ENCODE measurements at regions not wholly inside any gene's neighbourhood (a gene's known extent, or its start where the extent isn't known, plus 50 kb on each side); places are given as distances from the start of the nearest gene placed in this dataset.

- in situ Hi-C loops (cut with HindIII; ENCODE audit: low pct_unique_long_range_greater_than_20kb, low sequenced_read_pairs) (no loop called here), intact Hi-C loops (cut with micrococcal nuclease; ENCODE audit: unreplicated experiment) (no loop called here)
- Histone ChIP-seq H3K9me3 (ENCODE audit: control insufficient read depth, insufficient read depth, low read depth, low read length) (no peaks in the 10 kb centered on the region), H3K4me1 (ENCODE audit: control insufficient read depth, insufficient read depth, low read length) (no peaks in the 10 kb centered on the region), H3K36me3 (ENCODE audit: control insufficient read depth, insufficient read depth, low read length) (no peaks in the 10 kb centered on the region), H3K27me3 (ENCODE audit: control insufficient read depth, insufficient read depth, low read length) (no peaks in the 10 kb centered on the region), H3K4me3 (ENCODE audit: low read depth in 2 of 2, low read length in 2 of 2) (no peak overlapping the region), H3K27ac (ENCODE audit: low read length) (no peak overlapping the region)
- ATAC-seq (no peak), DNase-seq (ENCODE audit: low read depth, low spot score) (no peak)
- no peak for TF ChIP-seq SIN3A (IDR thresholded peaks at IDR 0.05; ENCODE audit: borderline replicate concordance, insufficient read depth, low read depth, low read length)
- TF ChIP-seq, protein P1, sequence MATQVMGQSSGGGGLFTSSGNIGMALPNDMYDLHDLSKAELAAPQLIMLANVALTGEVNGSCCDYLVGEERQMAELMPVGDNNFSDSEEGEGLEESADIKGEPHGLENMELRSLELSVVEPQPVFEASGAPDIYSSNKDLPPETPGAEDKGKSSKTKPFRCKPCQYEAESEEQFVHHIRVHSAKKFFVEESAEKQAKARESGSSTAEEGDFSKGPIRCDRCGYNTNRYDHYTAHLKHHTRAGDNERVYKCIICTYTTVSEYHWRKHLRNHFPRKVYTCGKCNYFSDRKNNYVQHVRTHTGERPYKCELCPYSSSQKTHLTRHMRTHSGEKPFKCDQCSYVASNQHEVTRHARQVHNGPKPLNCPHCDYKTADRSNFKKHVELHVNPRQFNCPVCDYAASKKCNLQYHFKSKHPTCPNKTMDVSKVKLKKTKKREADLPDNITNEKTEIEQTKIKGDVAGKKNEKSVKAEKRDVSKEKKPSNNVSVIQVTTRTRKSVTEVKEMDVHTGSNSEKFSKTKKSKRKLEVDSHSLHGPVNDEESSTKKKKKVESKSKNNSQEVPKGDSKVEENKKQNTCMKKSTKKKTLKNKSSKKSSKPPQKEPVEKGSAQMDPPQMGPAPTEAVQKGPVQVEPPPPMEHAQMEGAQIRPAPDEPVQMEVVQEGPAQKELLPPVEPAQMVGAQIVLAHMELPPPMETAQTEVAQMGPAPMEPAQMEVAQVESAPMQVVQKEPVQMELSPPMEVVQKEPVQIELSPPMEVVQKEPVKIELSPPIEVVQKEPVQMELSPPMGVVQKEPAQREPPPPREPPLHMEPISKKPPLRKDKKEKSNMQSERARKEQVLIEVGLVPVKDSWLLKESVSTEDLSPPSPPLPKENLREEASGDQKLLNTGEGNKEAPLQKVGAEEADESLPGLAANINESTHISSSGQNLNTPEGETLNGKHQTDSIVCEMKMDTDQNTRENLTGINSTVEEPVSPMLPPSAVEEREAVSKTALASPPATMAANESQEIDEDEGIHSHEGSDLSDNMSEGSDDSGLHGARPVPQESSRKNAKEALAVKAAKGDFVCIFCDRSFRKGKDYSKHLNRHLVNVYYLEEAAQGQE (IDR thresholded peaks at IDR 0.05; ENCODE audit: insufficient read depth in 1 of 2, low read depth in 2 of 2, low read length in 1 of 2), result no peak
- TF ChIP-seq TCF7L2 (IDR thresholded peaks at IDR 0.05; ENCODE audit: low read depth, low read length), result no peak
- TF ChIP-seq, protein P2, sequence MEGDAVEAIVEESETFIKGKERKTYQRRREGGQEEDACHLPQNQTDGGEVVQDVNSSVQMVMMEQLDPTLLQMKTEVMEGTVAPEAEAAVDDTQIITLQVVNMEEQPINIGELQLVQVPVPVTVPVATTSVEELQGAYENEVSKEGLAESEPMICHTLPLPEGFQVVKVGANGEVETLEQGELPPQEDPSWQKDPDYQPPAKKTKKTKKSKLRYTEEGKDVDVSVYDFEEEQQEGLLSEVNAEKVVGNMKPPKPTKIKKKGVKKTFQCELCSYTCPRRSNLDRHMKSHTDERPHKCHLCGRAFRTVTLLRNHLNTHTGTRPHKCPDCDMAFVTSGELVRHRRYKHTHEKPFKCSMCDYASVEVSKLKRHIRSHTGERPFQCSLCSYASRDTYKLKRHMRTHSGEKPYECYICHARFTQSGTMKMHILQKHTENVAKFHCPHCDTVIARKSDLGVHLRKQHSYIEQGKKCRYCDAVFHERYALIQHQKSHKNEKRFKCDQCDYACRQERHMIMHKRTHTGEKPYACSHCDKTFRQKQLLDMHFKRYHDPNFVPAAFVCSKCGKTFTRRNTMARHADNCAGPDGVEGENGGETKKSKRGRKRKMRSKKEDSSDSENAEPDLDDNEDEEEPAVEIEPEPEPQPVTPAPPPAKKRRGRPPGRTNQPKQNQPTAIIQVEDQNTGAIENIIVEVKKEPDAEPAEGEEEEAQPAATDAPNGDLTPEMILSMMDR (IDR thresholded peaks at IDR 0.05), result no peak
- no peak for TF ChIP-seq POLR2AphosphoS5 (IDR thresholded peaks at IDR 0.05; ENCODE audit: low read depth, low read length)
- CTCF ChIA-PET, result no interaction called here
- BruUV-seq (replicated peaks), result no TSS peak
- POLR2A ChIA-PET, result no interaction called here
These were observed 518.2 kb upstream of the ZEB2 start for GRCh38 chr2:145038041-145038525.

- Histone ChIP-seq H3K27me3 (ENCODE audit: control insufficient read depth, insufficient read depth, low read length) (no peaks in the 10 kb centered on the region), H3K36me3 (ENCODE audit: control insufficient read depth, insufficient read depth, low read length) (no peaks in the 10 kb centered on the region), H3K4me1 (ENCODE audit: control insufficient read depth, insufficient read depth, low read length) (no peaks in the 10 kb centered on the region), H3K9me3 (ENCODE audit: control insufficient read depth, insufficient read depth, low read depth, low read length) (no peaks in the 10 kb centered on the region), H3K4me3 (ENCODE audit: low read depth in 2 of 2, low read length in 2 of 2) (no peak overlapping the region), H3K27ac (ENCODE audit: low read length) (no peak overlapping the region)
- ChIA-PET POLR2A (no interaction called here), CTCF (no interaction called here)
- DNase-seq (ENCODE audit: low read depth, low spot score), result no peak
- in situ Hi-C loops (cut with HindIII; ENCODE audit: low pct_unique_long_range_greater_than_20kb, low sequenced_read_pairs), result no loop called here
- TF ChIP-seq POLR2AphosphoS5 (IDR thresholded peaks at IDR 0.05; ENCODE audit: low read depth, low read length) (no peak), TCF7L2 (IDR thresholded peaks at IDR 0.05; ENCODE audit: low read depth, low read length) (no peak), SIN3A (IDR thresholded peaks at IDR 0.05; ENCODE audit: borderline replicate concordance, insufficient read depth, low read depth, low read length) (no peak)
- TF ChIP-seq, protein P2 (IDR thresholded peaks at IDR 0.05), result no peak
- TF ChIP-seq, protein P1 (IDR thresholded peaks at IDR 0.05; ENCODE audit: insufficient read depth in 1 of 2, low read depth in 2 of 2, low read length in 1 of 2), result no peak
- no peak for ATAC-seq
- BruUV-seq (replicated peaks), result no TSS peak
- intact Hi-C loops (cut with micrococcal nuclease; ENCODE audit: unreplicated experiment), result no loop called here
These were observed 516.6 kb upstream of the ZEB2 start for GRCh38 chr2:145036421-145037011.
